OCI-LY1 (cell line): ENCODE measurements at regions not wholly inside any gene's neighbourhood (a gene's known extent, or its start where the extent isn't known, plus 50 kb on each side); places are given as distances from the start of the nearest gene placed in this dataset.

Experiments
- H2AFZ ChIP-seq: fragments of 200-600 bp; sonication (generic), shearing (Covaris generic); 2 replicates; pipeline ENCODE4 v1.6.0; 2014; ENCODE audit warnings: antibody characterized with exemption, mild to moderate bottlenecking, low read length
- H3F3A ChIP-seq: fragments of 200-600 bp; sonication (generic), shearing (Covaris generic); 2 replicates; pipeline ENCODE4 v1.6.0; 2014; ENCODE audit warnings: mild to moderate bottlenecking, antibody characterized with exemption, low read length, moderate library complexity; ENCODE audit not compliant: insufficient read depth
- H3K27ac ChIP-seq: fragments of 200-600 bp; sonication (generic); 2 replicates; pipeline ENCODE4 v1.5.1; 2014; ENCODE audit warnings: low read length, mixed run types, mild to moderate bottlenecking, low read depth; ENCODE audit not compliant: poor library complexity, severe bottlenecking
- H3K27me3 ChIP-seq: fragments of 200-600 bp; sonication (generic); 2 replicates; pipeline ENCODE4 v1.6.0; 2014; ENCODE audit warnings: antibody characterized with exemption, mild to moderate bottlenecking, low read length, moderate library complexity; ENCODE audit not compliant: insufficient read depth
- H3K36me3 ChIP-seq: fragments of 200-600 bp; sonication (generic); 2 replicates; pipeline ENCODE4 v1.6.1; 2014; ENCODE audit warnings: mild to moderate bottlenecking, antibody characterized with exemption, low read length, moderate library complexity, mixed read lengths; ENCODE audit not compliant: insufficient read depth
- H3K4me1 ChIP-seq: fragments of 200-600 bp; sonication (generic); 2 replicates; pipeline ENCODE4 v1.5.1; 2014; ENCODE audit warnings: mild to moderate bottlenecking, low read length, moderate library complexity; ENCODE audit not compliant: insufficient read depth, severe bottlenecking
- H3K4me2 ChIP-seq: fragments of 200-600 bp; sonication (generic), shearing (Covaris generic); 2 replicates; pipeline ENCODE4 v1.6.1; 2014; ENCODE audit warnings: low read length
- H3K4me3 ChIP-seq: fragments of 200-600 bp; sonication (generic); 2 replicates; pipeline ENCODE4 v1.5.1; 2014; ENCODE audit warnings: low read length, low read depth, mild to moderate bottlenecking, mixed read lengths; ENCODE audit not compliant: poor library complexity, severe bottlenecking
- H3K79me2 ChIP-seq: fragments of 200-600 bp; shearing (Covaris generic); 2 replicates; pipeline ENCODE4 v1.6.1; 2016; ENCODE audit warnings: mixed run types, low read length, mixed read lengths; ENCODE audit not compliant: insufficient read depth
- H3K9ac ChIP-seq: fragments of 200-600 bp; sonication (generic), shearing (Covaris generic); 2 replicates; pipeline ENCODE4 v1.6.1; 2014; ENCODE audit warnings: mild to moderate bottlenecking, low read length, mixed read lengths
- H3K9me2 ChIP-seq: fragments of 200-600 bp; sonication (generic), shearing (Covaris generic); 2 replicates; pipeline ENCODE4 v1.6.1; 2014; ENCODE audit warnings: low read depth, mild to moderate bottlenecking, low read length, mixed read lengths
- H3K9me3 ChIP-seq: fragments of 200-600 bp; shearing (Covaris generic); 2 replicates; pipeline ENCODE4 v1.6.1; 2014; ENCODE audit warnings: low read length, mixed read lengths
- H4K20me1 ChIP-seq: fragments of 200-600 bp; sonication (generic), shearing (Covaris generic); 2 replicates; pipeline ENCODE4 v1.6.0; 2016; ENCODE audit warnings: mild to moderate bottlenecking, low read length; ENCODE audit not compliant: insufficient read depth
- CTCF ChIP-seq: fragments of 200-600 bp; sonication (generic), shearing (Covaris generic); IDR thresholded peaks from 2 replicates; pipeline ENCODE4 v1.5.1; 2017; ENCODE audit warnings: mild to moderate bottlenecking, antibody characterized with exemption, low read length, moderate library complexity, mixed read lengths
- EZH2 ChIP-seq: fragments of 200-600 bp; sonication (generic), shearing (Covaris generic); IDR thresholded peaks from 2 replicates; pipeline ENCODE4 v1.8.0; 2017; ENCODE audit warnings: borderline replicate concordance, mixed run types, mild to moderate bottlenecking, antibody characterized with exemption, low read length, moderate library complexity, mixed read lengths

DNA sequence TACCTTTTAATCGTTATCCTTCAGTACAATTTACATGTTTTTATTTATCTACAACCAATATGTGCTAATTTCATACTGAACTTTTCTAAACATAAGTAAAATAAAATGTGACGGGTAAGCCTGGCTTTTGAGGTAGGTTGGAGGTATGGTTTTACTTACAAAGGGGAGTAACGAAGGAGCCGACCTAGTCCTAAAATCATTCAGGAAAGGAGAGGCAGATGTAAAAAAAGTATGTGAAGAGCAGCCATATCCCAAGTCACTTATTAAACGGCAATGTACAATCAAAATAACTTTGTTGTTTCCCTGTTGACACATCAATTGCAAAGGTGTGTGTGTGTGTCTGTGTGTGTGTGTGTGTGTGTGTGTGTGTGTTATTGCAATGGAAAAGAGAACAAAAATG lies 351.3 kb downstream of the CRPPA start:
- no peak overlapping the region for H3K9ac ChIP-seq
- H3K4me1 ChIP-seq = no peaks in the 10 kb centered on the region
- no peak overlapping the region for H2AFZ ChIP-seq
- H4K20me1 ChIP-seq = no peaks in the 10 kb centered on the region
- no peaks in the 10 kb centered on the region for H3K27me3 ChIP-seq
- no peaks in the 10 kb centered on the region for H3K9me2 ChIP-seq
- no peaks in the 10 kb centered on the region for H3K36me3 ChIP-seq
- no peak overlapping the region for H3K4me3 ChIP-seq
- no peak overlapping the region for H3K27ac ChIP-seq
- H3K4me2 ChIP-seq = no peak overlapping the region
- H3F3A ChIP-seq = no peaks in the 10 kb centered on the region
- H3K79me2 ChIP-seq = no peaks in the 10 kb centered on the region
- no peak for TF ChIP-seq EZH2
- H3K9me3 ChIP-seq = no peaks in the 10 kb centered on the region

DNA sequence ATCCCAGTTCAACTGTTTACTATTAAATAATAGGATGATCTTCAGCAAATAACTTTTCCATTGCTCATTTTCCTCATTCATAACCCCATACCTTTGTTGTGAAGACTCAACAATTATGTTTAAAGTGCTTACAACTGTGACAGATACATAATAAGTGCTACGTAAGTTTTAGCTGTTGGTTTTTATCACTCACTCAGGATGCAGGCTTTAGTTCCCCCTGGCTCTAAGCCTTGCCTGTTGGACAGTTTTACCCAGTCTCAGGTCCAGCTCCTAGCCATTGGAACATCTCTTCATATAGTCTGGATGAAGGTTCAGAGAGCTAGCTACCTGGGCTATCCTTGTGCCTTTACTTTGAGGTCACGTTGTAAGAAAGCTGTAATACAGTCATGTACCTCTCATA lies 353.2 kb downstream of the CRPPA start:
- H3K4me2 ChIP-seq = no peak overlapping the region
- H4K20me1 ChIP-seq = no peaks in the 10 kb centered on the region
- no peaks in the 10 kb centered on the region for H3K9me3 ChIP-seq
- no peaks in the 10 kb centered on the region for H3K27me3 ChIP-seq
- no peak overlapping the region for H2AFZ ChIP-seq
- H3K36me3 ChIP-seq = no peaks in the 10 kb centered on the region
- no peaks in the 10 kb centered on the region for H3K9me2 ChIP-seq
- H3K9ac ChIP-seq = no peak overlapping the region
- H3K4me1 ChIP-seq = no peaks in the 10 kb centered on the region
- H3K4me3 ChIP-seq = no peak overlapping the region
- TF ChIP-seq EZH2 (no peak), CTCF (no peak)
- H3K79me2 ChIP-seq = no peaks in the 10 kb centered on the region
- H3F3A ChIP-seq = no peaks in the 10 kb centered on the region
- H3K27ac ChIP-seq = no peak overlapping the region

GRCh38 chr7:16067711-16068110 lies 353.6 kb downstream of the CRPPA start:
- H3F3A ChIP-seq = no peaks in the 10 kb centered on the region
- no peak overlapping the region for H3K4me2 ChIP-seq

More at GRCh38 chr7:16067711-16068110, 353.6 kb downstream of the CRPPA start:
- Histone ChIP-seq H4K20me1 (no peaks in the 10 kb centered on the region), H3K27ac (no peak overlapping the region), H3K79me2 (no peaks in the 10 kb centered on the region), H3K9ac (no peak overlapping the region), H3K36me3 (no peaks in the 10 kb centered on the region), H3K27me3 (no peaks in the 10 kb centered on the region), H2AFZ (no peak overlapping the region), H3K4me1 (no peaks in the 10 kb centered on the region), H3K4me3 (no peak overlapping the region), H3K9me2 (no peaks in the 10 kb centered on the region), H3K9me3 (no peaks in the 10 kb centered on the region)
- no peak for TF ChIP-seq CTCF
- TF ChIP-seq EZH2 = no peak
